ENCODE measurements at regions not wholly inside any gene's neighbourhood (a gene's known extent, or its start where the extent isn't known, plus 50 kb on each side); places are given as distances from the start of the nearest gene placed in this dataset.
"Not testable (repeated sequence)": the region's sequence is repeated elsewhere in the genome, so short reads cannot be mapped to it uniquely, and the experiment has no call there.

DNA sequence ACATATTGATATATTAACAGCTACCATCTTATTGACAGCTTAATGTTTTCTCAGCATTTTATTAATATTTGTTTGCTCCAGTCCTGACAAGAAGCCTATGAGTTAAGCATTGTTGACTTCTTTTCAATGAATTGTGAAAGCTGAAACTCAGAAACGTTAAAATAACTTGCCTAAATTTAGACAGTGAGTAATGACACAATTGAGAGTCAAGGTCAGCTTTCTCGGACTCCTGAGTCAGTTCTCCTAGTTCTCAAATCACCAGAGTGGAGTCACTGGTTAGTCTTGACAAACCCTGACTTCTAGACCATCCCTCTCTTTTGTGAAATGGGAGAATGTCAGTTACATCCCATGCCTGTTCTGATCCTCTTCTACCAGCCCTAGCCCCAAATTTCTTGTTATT, 222.7 kb upstream of the ACO1 start:
- TF ChIP-seq, protein P1, sequence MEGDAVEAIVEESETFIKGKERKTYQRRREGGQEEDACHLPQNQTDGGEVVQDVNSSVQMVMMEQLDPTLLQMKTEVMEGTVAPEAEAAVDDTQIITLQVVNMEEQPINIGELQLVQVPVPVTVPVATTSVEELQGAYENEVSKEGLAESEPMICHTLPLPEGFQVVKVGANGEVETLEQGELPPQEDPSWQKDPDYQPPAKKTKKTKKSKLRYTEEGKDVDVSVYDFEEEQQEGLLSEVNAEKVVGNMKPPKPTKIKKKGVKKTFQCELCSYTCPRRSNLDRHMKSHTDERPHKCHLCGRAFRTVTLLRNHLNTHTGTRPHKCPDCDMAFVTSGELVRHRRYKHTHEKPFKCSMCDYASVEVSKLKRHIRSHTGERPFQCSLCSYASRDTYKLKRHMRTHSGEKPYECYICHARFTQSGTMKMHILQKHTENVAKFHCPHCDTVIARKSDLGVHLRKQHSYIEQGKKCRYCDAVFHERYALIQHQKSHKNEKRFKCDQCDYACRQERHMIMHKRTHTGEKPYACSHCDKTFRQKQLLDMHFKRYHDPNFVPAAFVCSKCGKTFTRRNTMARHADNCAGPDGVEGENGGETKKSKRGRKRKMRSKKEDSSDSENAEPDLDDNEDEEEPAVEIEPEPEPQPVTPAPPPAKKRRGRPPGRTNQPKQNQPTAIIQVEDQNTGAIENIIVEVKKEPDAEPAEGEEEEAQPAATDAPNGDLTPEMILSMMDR (IDR thresholded peaks at IDR 0.05; ENCODE audit: low read depth, low read length), result no peak
- no peak overlapping the region for H3K4me3 ChIP-seq (ENCODE audit: low read depth, low read length)

DNA sequence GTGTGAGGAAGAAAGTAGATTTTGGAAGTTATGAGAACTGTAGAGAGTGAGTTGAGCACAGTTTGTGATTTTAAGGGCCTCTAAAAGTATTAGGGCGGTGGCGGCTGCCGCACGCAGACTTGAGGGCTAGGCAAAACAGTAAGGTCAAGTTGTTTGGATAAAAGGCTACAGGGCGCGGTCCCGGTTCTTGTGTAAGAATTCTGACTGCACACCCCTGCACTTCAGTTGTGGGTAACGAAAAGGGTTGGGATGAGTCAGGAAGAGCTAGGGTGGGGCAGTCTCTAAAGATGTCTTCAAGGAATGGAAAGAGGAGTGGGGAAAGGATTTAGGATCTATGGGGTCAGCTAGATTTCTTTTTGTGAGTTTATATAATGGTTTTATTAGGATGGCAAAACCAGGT, 218.1 kb upstream of the ACO1 start:
- H3K4me3 ChIP-seq (ENCODE audit: low read depth, low read length), result not testable (repeated sequence)

DNA sequence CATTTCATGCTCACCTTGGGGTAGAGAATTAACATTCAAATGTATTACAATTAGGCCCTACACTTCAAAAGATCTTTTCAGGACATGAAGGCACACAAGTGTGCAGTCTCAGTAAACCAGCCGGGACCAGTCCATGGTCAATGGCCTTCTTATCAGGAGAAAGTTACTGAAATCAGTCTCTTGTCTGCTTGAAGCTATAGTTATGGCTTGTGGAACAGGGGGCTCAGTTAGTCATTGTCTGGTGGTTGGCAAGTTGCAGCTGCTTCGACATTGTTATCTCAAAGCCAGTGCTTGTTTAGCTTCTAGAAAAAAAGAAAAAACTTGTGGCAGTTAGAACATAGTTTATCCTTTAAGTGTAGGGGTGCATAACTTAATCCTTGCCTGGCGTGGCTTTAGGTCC, 213.1 kb upstream of the ACO1 start:
- TF ChIP-seq, protein P1 (IDR thresholded peaks at IDR 0.05; ENCODE audit: low read depth, low read length), result no peak
- H3K4me3 ChIP-seq (ENCODE audit: low read depth, low read length), result no peak overlapping the region

DNA sequence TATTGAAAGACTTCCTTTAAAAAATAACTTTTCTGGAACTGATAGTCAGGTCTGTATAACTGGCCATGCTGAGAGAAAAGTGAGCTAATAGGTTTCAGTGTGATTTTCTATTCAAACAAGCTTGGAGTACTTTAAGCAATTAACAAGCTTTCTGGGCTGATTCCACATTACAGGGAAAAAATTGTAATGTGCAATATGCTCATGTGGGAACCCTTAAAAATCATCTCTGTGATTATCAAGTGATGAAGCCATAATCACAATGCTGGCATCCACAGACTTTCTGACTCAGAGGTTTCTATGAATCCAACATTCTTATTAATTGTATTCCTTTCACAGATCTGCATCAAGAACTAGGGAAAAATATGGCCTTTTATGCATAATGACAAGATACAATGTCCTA, 212.2 kb upstream of the ACO1 start:
- TF ChIP-seq, protein P1 (IDR thresholded peaks at IDR 0.05; ENCODE audit: low read depth, low read length), result no peak
- no peak overlapping the region for H3K4me3 ChIP-seq (ENCODE audit: low read depth, low read length)

DNA sequence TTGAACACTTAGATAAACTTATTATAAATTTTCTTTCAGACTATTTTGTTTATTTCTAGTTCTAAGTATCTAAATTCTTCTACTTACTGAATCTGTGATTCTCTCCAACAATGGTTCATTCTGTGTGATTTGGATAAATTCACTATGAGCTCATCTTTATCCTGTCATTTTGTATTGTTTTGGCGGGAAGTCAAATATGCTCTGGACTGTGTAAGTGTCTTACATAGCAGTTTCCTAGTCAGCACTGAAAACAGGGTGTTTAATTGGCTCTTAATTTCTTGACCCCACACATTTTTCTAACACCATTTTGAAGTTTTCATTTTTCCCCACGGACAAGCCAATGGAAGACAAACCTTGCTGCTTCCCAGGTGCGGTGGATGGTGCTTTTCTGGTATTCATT, 207.0 kb upstream of the ACO1 start:
- no peak overlapping the region for H3K4me3 ChIP-seq (ENCODE audit: low read depth, low read length)
- TF ChIP-seq, protein P1 (IDR thresholded peaks at IDR 0.05; ENCODE audit: low read depth, low read length), result no peak

DNA sequence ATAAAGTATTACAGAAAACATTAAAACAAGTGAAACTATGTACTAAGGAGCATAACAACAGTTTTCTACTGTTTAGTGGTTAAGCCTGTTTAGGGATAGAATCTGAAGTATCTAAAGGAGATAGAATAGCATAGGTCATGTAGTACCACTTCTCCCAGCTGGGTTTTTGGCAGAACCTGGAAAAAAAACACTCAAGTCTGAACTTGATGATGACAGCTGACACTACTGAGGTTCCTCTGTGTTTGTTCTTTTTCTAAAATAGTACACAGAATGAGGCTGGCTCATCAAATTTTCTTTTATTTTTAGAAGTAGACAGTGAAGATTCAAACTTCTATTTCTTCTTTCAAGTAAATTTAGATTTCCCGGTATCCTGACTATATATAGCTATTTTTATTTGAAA, 203.8 kb upstream of the ACO1 start:
- TF ChIP-seq, protein P1 (IDR thresholded peaks at IDR 0.05; ENCODE audit: low read depth, low read length), result no peak
- no peak overlapping the region for H3K4me3 ChIP-seq (ENCODE audit: low read depth, low read length)

DNA sequence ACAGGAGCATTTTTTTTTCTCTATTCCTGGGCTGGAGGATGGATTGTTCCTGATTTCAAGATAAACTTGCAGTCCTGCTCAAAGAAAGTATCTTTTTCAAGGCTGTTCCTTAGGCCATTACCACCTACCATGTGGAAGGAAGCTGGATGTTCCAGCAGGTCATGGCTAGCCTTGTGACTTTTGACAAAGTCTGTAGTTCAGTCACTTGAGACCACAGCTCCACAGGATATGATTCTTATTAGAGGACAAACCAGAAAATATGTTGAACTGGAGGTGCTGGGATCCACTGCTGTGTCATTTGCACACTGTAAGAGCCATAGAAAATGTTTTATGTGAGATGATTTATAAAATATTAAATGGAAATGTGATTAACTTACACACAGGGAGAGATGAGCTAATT, 184.2 kb upstream of the ACO1 start:
- H3K4me3 ChIP-seq (ENCODE audit: low read depth, low read length), result no peak overlapping the region
- TF ChIP-seq, protein P1 (IDR thresholded peaks at IDR 0.05; ENCODE audit: low read depth, low read length), result no peak

DNA sequence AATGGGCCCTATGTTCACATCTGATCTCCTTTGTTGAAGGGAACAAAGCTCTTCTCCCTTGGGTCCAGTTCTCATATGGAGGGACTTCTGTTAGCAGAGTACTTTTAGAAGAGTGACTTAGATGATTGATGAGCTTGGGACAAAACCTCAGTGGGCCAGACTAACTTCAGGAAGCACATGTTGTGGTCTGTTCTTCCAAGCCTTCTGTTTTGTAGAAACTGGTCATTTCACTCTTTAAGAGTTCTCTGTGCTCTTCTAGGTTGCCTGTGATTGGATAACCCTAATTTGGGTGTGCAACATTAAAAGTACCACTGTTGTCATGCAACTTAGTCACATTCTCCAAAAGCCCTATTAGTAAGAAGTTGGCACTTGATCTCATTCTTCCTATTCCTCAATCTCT, 183.5 kb upstream of the ACO1 start:
- no peak overlapping the region for H3K4me3 ChIP-seq (ENCODE audit: low read depth, low read length)
- TF ChIP-seq, protein P1 (IDR thresholded peaks at IDR 0.05; ENCODE audit: low read depth, low read length), result no peak

DNA sequence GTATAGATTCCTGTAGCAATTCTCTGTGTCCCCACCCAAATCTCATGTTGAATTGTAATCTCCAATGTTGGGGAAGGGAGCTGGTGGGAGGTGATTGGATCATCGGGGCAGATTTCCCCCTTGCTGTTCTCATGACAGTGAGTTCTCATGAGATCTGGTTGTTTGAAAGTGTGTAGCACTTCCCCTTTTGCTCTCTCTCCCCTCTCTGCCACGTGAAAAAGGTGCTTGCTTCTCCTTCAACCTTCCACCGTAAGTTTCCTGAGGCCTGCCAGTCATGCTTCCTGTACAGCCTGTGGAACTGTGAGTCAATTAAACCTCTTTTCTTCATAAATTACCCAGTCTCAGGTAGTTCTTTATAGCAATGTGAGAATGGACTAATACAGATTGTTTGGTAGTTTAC, 175.3 kb upstream of the ACO1 start:
- H3K4me3 ChIP-seq (ENCODE audit: low read depth, low read length), result not testable (repeated sequence)

Data from WI38 (cell line).